Nephron (organoid): ENCODE measurements at regions not wholly inside any gene's neighbourhood (a gene's known extent, or its start where the extent isn't known, plus 50 kb on each side); places are given as distances from the start of the nearest gene placed in this dataset.

ENCODE experiments used
- H3K27ac Mint-ChIP-seq, 3 experiments: 2 replicates each; pipeline ENCODE4 v1.8.0; 2020; ENCODE audit warnings: mixed read lengths in 3 of 3, mild to moderate bottlenecking in 2 of 3, moderate library complexity in 1 of 3
- H3K27me3 Mint-ChIP-seq: 2 replicates; pipeline ENCODE4 v1.8.0; 2021; ENCODE audit warnings: low read depth, mild to moderate bottlenecking, moderate library complexity, mixed read lengths
- H3K36me3 Mint-ChIP-seq: 2 replicates; pipeline ENCODE4 v1.8.0; 2020; ENCODE audit warnings: low read depth, mixed read lengths
- H3K4me1 Mint-ChIP-seq: 2 replicates; pipeline ENCODE4 v1.8.0; 2020; ENCODE audit warnings: mixed read lengths
- H3K4me3 Mint-ChIP-seq, 3 experiments: 2 replicates each; pipeline ENCODE4 v1.8.0; 2020; ENCODE audit warnings: mild to moderate bottlenecking in 3 of 3, mixed read lengths in 3 of 3, moderate library complexity in 2 of 3
- H3K9me3 Mint-ChIP-seq: 2 replicates; pipeline ENCODE4 v1.8.0; 2020; ENCODE audit warnings: mixed read lengths
- TF ChIP-seq, protein P1 (sequence below), 3 experiments: fragments of 200-600 bp; sonication (generic); IDR thresholded peaks; one replicate each; pipeline ENCODE4 v1.5.0; 2021; ENCODE audit warnings: antibody characterized with exemption in 3 of 3; ENCODE audit not compliant: unreplicated experiment in 3 of 3

DNA sequence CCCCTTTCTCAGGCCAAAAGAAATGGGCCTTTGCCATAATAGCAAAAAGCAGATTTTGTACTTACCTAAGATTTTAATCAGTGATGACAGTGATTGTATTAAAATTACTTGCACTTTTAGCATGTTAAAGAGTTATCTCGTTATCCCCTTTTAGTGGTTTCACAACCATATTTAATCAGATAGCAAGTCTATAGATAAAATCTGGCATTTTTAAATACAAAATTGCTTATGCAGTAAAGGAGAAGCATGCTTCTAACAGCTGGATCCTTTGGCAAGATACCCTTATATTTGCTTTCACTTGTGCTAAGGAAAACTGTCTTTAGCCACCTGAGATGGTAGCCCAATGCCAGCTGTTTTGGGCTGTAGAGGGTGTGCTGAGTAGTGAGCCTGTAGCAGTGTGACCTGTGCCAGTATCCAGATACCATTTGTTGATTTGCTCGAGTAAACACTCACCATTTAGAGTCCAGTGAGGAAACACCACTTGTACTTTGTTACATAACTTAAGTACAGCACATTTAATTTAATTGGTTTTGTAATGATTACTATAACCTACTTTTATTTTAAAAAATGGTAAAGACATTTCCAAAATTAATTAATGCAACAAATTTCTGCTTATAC is 314.4 kb upstream of the ZP4 start:
- H3K4me1 Mint-ChIP-seq: no peaks in the 10 kb centered on the region
- no peak overlapping the region for H3K27ac Mint-ChIP-seq

DNA sequence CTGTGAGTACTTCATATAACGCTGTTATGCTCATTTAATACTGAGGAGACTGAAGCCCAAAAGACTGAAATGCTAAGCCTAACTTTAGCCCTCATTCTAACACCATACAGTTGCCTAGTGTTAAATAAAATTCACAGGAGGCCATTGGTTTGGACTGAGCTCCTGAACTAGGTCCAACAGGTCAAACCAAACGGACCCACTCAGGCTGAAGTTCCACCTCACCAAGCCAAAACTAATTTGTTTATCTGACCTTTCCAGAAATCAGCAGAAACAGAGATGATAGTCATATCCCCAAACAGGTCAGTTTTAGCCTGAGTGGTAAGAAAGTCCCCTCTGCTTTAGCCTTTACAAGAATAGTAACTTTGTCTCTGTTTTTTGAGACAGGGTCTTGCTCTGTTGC is 311.3 kb upstream of the ZP4 start:
- Mint-ChIP-seq H3K4me1 (no peaks in the 10 kb centered on the region), H3K27ac (no peak overlapping the region), H3K36me3 (no peaks in the 10 kb centered on the region), H3K27me3 (no peaks in the 10 kb centered on the region), H3K9me3 (no peaks in the 10 kb centered on the region), H3K4me3 (no peak overlapping the region)
- TF ChIP-seq, protein P1, sequence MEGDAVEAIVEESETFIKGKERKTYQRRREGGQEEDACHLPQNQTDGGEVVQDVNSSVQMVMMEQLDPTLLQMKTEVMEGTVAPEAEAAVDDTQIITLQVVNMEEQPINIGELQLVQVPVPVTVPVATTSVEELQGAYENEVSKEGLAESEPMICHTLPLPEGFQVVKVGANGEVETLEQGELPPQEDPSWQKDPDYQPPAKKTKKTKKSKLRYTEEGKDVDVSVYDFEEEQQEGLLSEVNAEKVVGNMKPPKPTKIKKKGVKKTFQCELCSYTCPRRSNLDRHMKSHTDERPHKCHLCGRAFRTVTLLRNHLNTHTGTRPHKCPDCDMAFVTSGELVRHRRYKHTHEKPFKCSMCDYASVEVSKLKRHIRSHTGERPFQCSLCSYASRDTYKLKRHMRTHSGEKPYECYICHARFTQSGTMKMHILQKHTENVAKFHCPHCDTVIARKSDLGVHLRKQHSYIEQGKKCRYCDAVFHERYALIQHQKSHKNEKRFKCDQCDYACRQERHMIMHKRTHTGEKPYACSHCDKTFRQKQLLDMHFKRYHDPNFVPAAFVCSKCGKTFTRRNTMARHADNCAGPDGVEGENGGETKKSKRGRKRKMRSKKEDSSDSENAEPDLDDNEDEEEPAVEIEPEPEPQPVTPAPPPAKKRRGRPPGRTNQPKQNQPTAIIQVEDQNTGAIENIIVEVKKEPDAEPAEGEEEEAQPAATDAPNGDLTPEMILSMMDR (IDR thresholded peaks at IDR 0.05; ENCODE audit: unreplicated experiment in 3 of 3): no peak

More for the DNA sequence above, 314.4 kb upstream of the ZP4 start:
- TF ChIP-seq, protein P1 (IDR thresholded peaks at IDR 0.05; ENCODE audit: unreplicated experiment in 3 of 3): no peak
- Mint-ChIP-seq H3K36me3 (no peaks in the 10 kb centered on the region), H3K27me3 (no peaks in the 10 kb centered on the region), H3K9me3 (peaks cover 2% of the 10 kb centered on the region), H3K4me3 (no peak overlapping the region)

DNA sequence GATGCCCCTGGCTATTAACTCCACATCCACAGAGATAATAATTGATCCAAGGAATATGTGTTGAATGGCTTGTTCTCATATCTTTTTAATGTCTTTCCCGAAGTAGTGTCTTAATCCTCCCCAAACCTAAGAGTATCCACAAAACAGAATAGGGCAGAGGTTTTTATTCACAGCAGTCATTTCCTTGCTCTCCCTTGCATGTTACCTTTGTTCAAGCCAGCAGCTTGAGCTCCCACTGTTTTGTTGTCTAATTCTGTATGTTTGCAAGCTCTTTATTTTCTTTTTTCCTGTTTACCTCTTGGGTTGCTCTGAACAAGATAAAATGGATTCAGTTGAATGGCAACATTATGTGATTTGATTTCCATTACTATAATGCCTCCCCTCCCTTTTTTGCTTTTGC is 308.6 kb upstream of the ZP4 start:
- Mint-ChIP-seq H3K4me1 (no peaks in the 10 kb centered on the region), H3K27me3 (no peaks in the 10 kb centered on the region), H3K27ac (no peak overlapping the region), H3K36me3 (no peaks in the 10 kb centered on the region), H3K4me3 (no peak overlapping the region), H3K9me3 (no peaks in the 10 kb centered on the region)
- TF ChIP-seq, protein P1 (IDR thresholded peaks at IDR 0.05; ENCODE audit: unreplicated experiment in 3 of 3): no peak

DNA sequence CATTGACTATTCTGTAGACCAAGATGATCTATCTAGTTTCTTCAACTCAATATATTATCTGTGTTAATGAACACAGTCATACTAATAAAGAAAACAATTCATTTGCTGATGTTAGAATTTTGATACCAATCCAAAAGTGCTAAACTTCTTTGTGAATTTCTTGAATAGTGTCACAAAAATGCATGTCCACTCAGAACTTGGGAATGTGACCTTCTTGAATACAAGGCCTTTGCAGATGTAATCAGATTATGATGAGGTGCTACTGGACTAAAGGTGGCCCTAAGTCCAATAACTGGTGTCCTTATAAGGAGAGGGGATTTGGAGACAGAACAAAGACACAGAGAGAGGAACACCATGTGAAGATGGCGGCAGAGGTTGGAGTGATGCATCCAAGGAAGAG is 305.8 kb upstream of the ZP4 start:
- Mint-ChIP-seq H3K27me3 (no peaks in the 10 kb centered on the region), H3K9me3 (no peaks in the 10 kb centered on the region), H3K4me1 (no peaks in the 10 kb centered on the region), H3K27ac (no peak overlapping the region), H3K4me3 (no peak overlapping the region), H3K36me3 (no peaks in the 10 kb centered on the region)
- TF ChIP-seq, protein P1 (IDR thresholded peaks at IDR 0.05; ENCODE audit: unreplicated experiment in 3 of 3): no peak

DNA sequence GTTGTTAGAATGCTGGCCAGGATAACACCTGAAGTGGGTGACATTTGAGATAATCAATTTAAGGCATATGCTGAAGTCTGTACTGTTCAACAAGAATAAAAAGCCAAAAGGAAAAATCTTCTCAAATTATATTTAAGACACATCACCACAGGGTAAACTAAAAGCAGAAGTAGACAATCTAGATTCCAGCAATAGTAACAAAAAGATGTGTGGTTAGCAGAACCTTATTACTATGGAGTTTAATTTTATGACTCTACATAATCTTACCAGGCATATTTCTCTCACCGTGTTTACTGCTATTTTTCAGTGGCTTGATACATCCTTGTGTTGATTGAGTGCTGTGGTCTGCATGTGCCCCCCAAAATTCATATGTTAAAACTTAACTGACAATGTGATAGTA is 300.4 kb upstream of the ZP4 start:
- H3K4me1 Mint-ChIP-seq: no peaks in the 10 kb centered on the region

DNA sequence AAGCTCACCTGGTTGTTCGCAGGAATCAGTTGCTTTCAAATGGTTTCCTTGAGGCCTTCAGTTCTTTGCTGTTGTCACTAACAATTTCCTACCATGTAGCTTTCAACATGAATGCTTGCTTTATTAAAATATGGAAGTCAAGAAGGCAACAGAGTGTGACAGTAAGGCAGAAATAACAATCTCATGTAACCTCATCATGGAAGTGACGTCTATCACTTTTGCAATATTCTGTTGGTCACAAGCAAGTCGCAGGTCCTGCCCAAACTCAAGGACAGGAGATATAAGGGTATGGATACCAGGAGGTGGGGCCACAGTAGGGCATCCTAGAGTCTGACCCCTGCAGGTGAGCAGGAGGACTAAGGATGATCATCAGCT is 296.8 kb upstream of the ZP4 start:
- Mint-ChIP-seq H3K4me1 (no peaks in the 10 kb centered on the region), H3K4me3 (no peak overlapping the region), H3K27ac (no peak overlapping the region), H3K36me3 (no peaks in the 10 kb centered on the region), H3K27me3 (no peaks in the 10 kb centered on the region), H3K9me3 (peaks cover 10% of the 10 kb centered on the region)
- TF ChIP-seq, protein P1 (IDR thresholded peaks at IDR 0.05; ENCODE audit: unreplicated experiment in 3 of 3): no peak

More for the DNA sequence above, 300.4 kb upstream of the ZP4 start:
- no peak overlapping the region for H3K27ac Mint-ChIP-seq
- H3K9me3 Mint-ChIP-seq: no peaks in the 10 kb centered on the region
- H3K27me3 Mint-ChIP-seq: no peaks in the 10 kb centered on the region
- TF ChIP-seq, protein P1 (IDR thresholded peaks at IDR 0.05; ENCODE audit: unreplicated experiment in 3 of 3): no peak
- no peaks in the 10 kb centered on the region for H3K36me3 Mint-ChIP-seq
- H3K4me3 Mint-ChIP-seq: no peak overlapping the region
